ENCODE measurements at regions not wholly inside any gene's neighbourhood (a gene's known extent, or its start where the extent isn't known, plus 50 kb on each side); places are given as distances from the start of the nearest gene placed in this dataset.

DNA sequence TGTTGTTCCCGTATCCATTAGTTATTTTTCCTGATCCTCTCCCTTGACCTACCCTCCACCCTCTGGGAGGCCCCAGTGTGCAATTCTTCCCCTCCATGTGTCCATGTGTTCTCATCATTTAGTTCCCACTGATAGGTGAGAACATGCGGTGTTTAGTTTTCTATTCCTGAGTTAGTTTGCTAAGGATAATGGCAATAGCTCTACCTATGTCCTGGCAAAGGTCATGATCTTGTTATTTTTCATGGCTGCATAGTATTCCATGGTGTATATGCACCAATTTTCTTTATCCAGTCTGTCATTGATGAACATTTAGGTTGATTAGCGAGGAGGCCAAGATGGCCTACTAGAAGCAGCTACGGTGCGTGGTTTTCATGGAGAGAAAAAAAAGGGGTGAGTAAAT lies 714.1 kb downstream of the STIM2 start:
- TF ChIP-seq CHD2 (IDR thresholded peaks at IDR 0.05; ENCODE audit: low read length, partially characterized antibody): no peak
- TF ChIP-seq RFX5 (IDR thresholded peaks at IDR 0.05; ENCODE audit: low read length): no peak
- TF ChIP-seq, protein P1, sequence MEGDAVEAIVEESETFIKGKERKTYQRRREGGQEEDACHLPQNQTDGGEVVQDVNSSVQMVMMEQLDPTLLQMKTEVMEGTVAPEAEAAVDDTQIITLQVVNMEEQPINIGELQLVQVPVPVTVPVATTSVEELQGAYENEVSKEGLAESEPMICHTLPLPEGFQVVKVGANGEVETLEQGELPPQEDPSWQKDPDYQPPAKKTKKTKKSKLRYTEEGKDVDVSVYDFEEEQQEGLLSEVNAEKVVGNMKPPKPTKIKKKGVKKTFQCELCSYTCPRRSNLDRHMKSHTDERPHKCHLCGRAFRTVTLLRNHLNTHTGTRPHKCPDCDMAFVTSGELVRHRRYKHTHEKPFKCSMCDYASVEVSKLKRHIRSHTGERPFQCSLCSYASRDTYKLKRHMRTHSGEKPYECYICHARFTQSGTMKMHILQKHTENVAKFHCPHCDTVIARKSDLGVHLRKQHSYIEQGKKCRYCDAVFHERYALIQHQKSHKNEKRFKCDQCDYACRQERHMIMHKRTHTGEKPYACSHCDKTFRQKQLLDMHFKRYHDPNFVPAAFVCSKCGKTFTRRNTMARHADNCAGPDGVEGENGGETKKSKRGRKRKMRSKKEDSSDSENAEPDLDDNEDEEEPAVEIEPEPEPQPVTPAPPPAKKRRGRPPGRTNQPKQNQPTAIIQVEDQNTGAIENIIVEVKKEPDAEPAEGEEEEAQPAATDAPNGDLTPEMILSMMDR (IDR thresholded peaks at IDR 0.05): no peak
- TF ChIP-seq, protein P2, sequence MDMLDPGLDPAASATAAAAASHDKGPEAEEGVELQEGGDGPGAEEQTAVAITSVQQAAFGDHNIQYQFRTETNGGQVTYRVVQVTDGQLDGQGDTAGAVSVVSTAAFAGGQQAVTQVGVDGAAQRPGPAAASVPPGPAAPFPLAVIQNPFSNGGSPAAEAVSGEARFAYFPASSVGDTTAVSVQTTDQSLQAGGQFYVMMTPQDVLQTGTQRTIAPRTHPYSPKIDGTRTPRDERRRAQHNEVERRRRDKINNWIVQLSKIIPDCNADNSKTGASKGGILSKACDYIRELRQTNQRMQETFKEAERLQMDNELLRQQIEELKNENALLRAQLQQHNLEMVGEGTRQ (IDR thresholded peaks at IDR 0.05; ENCODE audit: borderline replicate concordance, low read depth, low read length): no peak
- no peak for TF ChIP-seq NRF1 (IDR thresholded peaks at IDR 0.05; ENCODE audit: low read depth, low read length)
- no peak for TF ChIP-seq RAD21 (IDR thresholded peaks at IDR 0.05; ENCODE audit: low read length)
- no peak for TF ChIP-seq EZH2phosphoT487 (IDR thresholded peaks at IDR 0.05; ENCODE audit: borderline replicate concordance, low read depth)
- no peak for TF ChIP-seq POLR2AphosphoS5 (IDR thresholded peaks at IDR 0.05; ENCODE audit: low read depth, low read length)
- no peak for TF ChIP-seq EP300 (IDR thresholded peaks at IDR 0.05; ENCODE audit: borderline replicate concordance in 1 of 2, low read depth in 1 of 2, low read length in 1 of 2)
- no peak for TF ChIP-seq TEAD4 (IDR thresholded peaks at IDR 0.05; ENCODE audit: borderline replicate concordance, insufficient read depth)
- TF ChIP-seq, protein P3, sequence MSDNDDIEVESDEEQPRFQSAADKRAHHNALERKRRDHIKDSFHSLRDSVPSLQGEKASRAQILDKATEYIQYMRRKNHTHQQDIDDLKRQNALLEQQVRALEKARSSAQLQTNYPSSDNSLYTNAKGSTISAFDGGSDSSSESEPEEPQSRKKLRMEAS (IDR thresholded peaks at IDR 0.05; ENCODE audit: low read depth): no peak
- no peak for TF ChIP-seq YY1 (IDR thresholded peaks at IDR 0.05; ENCODE audit: low read depth)

All from SK-N-SH (cell line).